ENCODE measurements at regions not wholly inside any gene's neighbourhood (a gene's known extent, or its start where the extent isn't known, plus 50 kb on each side); places are given as distances from the start of the nearest gene placed in this dataset.

DNA sequence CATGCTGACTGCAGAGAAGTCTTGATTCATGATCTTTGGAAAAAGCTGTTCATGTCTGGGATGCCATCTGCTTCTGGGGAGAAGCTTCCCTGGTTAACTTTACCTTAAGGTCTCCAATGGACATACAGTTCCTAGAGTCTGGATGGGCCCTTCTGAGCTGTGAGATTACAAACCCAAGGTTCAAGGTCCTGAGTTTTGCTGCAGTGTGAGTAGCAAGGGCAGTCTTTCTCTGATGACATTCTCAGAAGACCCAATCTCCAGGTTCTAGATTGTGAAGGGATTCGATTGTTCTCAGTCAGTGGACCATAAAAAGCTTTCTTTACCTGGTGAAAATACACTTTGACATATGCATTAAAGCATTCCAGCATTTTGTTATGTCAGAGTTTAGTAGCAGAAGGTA, 179.2 kb downstream of the AASDH start:
- no peak for TF ChIP-seq EP300 (IDR thresholded peaks at IDR 0.05)
- TF ChIP-seq, protein P1, sequence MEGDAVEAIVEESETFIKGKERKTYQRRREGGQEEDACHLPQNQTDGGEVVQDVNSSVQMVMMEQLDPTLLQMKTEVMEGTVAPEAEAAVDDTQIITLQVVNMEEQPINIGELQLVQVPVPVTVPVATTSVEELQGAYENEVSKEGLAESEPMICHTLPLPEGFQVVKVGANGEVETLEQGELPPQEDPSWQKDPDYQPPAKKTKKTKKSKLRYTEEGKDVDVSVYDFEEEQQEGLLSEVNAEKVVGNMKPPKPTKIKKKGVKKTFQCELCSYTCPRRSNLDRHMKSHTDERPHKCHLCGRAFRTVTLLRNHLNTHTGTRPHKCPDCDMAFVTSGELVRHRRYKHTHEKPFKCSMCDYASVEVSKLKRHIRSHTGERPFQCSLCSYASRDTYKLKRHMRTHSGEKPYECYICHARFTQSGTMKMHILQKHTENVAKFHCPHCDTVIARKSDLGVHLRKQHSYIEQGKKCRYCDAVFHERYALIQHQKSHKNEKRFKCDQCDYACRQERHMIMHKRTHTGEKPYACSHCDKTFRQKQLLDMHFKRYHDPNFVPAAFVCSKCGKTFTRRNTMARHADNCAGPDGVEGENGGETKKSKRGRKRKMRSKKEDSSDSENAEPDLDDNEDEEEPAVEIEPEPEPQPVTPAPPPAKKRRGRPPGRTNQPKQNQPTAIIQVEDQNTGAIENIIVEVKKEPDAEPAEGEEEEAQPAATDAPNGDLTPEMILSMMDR (IDR thresholded peaks at IDR 0.05), result no peak
- no peak for TF ChIP-seq TP53 (CRISPR knock-in tag; IDR thresholded peaks at IDR 0.05)
- no peak for TF ChIP-seq CEBPB (IDR thresholded peaks at IDR 0.05)

Data from A549 (cell line).